Activated T-cell treated with anti-CD3 and anti-CD28 coated beads, Interleukin-2, amount 50 U/mL, for 4 hours (primary cell): ENCODE measurements at regions not wholly inside any gene's neighbourhood (a gene's known extent, or its start where the extent isn't known, plus 50 kb on each side); places are given as distances from the start of the nearest gene placed in this dataset.
"Not testable (repeated sequence)": the region's sequence is repeated elsewhere in the genome, so short reads cannot be mapped to it uniquely, and the experiment has no call there.

Source experiments
- ATAC-seq, 2 donors: fragments of 200-7000 bp; cut with Tn5 transposase; one replicate each; pipeline ENCODE4 v1.10.0; 2021
- DNase-seq: peaks from one replicate; pipeline ENCODE4 v3.0.0-alpha.2; 2020
- H3K27me3 Mint-ChIP-seq: one replicate; pipeline ENCODE4 v1.8.0; 2021; ENCODE audit warnings: low read depth, mixed read lengths
- H3K36me3 Mint-ChIP-seq: one replicate; pipeline ENCODE4 v1.8.0; 2022; ENCODE audit warnings: mixed read lengths; ENCODE audit not compliant: insufficient read depth
- H3K4me1 Mint-ChIP-seq: one replicate; pipeline ENCODE4 v1.8.0; 2021; ENCODE audit warnings: low read depth, mixed read lengths
- H3K4me3 Mint-ChIP-seq: one replicate; pipeline ENCODE4 v1.8.0; 2021; ENCODE audit warnings: mild to moderate bottlenecking, moderate library complexity, mixed read lengths
- H3K9me3 Mint-ChIP-seq: one replicate; pipeline ENCODE4 v1.8.0; 2021; ENCODE audit warnings: mixed read lengths

DNA sequence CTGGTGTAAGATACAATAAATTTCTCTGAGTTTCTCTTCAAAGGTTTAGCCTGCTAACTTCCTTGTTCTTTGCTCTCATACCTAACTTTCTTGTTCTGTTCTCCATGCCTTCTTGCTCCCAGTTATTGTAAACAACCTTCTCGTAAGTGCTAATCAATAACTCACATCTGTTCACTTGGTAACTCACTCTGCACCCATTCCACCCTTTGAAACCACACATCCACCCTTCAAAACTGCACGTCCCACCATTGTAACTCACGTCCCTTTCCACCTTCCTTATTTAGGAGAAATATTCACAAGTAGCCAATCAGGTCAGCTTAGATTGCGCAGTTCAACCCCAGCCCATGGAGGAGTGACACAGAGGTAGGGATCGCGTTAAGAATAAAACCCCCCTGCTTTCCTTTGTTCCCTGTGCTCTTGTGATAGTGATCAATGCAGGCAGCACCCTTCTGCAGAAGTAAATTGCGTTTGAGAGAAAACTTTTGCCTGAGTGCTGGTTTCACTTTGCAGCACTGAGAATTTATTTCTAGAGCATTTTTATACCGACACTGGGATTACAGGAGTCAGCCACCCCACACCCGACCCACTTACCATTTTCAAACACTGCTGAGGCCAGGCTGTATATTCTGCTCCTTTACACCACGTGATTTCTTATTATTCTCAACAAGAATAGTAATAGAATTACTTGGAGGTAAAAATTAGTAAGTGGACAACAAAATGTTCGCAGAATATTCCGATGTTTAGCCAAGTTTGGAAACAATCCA lies 789.2 kb upstream of the RGS18 start:
- DNase-seq (no peak), ATAC-seq (no peak)
- H3K36me3 Mint-ChIP-seq = no peaks in the 10 kb centered on the region
- H3K27me3 Mint-ChIP-seq = no peaks in the 10 kb centered on the region
- peaks cover 28% of the 10 kb centered on the region for H3K9me3 Mint-ChIP-seq
- no peak overlapping the region for H3K4me3 Mint-ChIP-seq
- H3K4me1 Mint-ChIP-seq = no peaks in the 10 kb centered on the region

DNA sequence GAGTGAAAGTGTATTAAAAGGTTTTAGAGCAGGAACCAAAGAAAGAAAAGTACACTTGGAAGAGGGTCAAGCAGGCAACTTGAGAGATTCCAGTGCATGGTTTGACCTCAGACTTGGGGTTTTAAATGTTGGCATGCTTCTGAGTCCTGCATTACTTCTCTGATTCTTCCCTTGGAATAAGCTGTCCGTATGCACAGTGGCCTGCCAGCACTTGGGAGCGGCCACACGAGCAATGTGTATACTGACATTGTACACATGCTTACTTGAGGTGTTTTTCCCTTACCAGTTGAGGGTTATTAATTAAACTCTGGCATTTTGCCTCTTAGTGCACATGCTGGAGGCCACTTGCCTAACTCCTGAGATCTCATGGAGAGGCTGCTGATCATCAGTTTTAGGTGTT lies 786.6 kb upstream of the RGS18 start:
- H3K27me3 Mint-ChIP-seq = no peaks in the 10 kb centered on the region
- no peak for ATAC-seq
- H3K9me3 Mint-ChIP-seq = peaks cover 24% of the 10 kb centered on the region

DNA sequence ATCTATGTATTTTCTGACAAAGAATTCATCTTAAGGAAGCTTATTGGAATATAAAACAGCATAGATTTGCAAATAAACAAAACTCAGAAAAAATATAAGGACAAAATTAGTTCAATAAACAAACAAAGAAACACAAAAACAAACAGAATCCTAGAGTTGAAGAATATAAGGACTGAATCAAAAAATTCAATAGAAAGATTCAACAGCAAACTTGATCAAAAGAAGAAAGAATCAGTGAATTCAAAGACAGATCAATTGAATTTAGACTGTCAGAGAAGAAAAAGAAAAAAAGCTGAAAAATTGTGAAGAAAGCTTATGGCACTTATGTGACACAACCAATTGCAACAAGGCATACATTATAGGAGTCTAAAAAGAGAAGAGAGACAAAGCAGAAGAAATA lies 770.0 kb upstream of the RGS18 start:
- no peaks in the 10 kb centered on the region for H3K4me1 Mint-ChIP-seq
- no peaks in the 10 kb centered on the region for H3K36me3 Mint-ChIP-seq
- peaks cover 26% of the 10 kb centered on the region for H3K9me3 Mint-ChIP-seq
- no peak overlapping the region for H3K4me3 Mint-ChIP-seq
- H3K27me3 Mint-ChIP-seq = no peaks in the 10 kb centered on the region
- ATAC-seq (no peak), DNase-seq (no peak)

More for the DNA sequence above, 786.6 kb upstream of the RGS18 start:
- no peaks in the 10 kb centered on the region for H3K4me1 Mint-ChIP-seq
- no peaks in the 10 kb centered on the region for H3K36me3 Mint-ChIP-seq
- H3K4me3 Mint-ChIP-seq = no peak overlapping the region
- no peak for DNase-seq

DNA sequence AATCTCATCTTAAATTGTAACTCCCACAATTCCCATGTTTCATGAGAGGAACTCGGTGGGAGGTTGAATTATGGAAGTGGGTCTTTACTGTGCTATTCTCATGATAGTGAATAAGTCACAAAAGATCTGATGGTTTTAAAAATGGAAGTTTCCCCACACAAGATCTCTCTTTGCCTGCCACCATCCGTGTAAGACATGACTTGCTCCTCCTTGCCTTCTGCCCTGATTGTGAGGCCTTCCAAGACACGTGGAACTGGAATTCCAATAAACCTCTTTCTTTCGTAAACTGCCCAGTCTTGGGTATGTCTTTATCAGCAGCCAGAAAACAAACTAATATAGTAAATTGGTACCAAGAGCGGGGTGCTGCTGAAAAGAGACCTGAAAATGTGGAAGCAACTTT lies 761.6 kb upstream of the RGS18 start:
- Mint-ChIP-seq H3K36me3 (no peaks in the 10 kb centered on the region), H3K27me3 (no peaks in the 10 kb centered on the region), H3K9me3 (peaks cover 26% of the 10 kb centered on the region), H3K4me3 (no peak overlapping the region), H3K4me1 (no peaks in the 10 kb centered on the region)
- ATAC-seq = no peak
- DNase-seq = no peak

DNA sequence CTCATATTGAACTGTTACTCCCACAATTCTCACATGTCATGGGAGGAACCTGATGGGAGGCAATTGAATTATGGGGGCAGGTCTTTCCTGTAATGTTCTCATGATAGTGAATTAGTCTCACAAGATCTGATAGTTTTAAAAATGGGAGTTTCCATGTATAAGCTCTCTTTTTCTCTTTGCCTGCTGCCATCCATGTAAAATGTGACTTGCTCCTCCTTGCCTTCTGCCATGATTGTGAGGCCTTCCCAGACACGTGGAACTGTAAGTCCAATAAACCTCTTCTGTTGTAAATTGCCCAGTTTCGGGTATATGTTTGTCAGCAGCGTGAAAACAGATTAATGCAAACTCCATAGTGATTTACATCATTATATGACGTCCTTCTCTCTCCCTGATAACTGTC lies 759.7 kb upstream of the RGS18 start:
- Mint-ChIP-seq H3K27me3 (no peaks in the 10 kb centered on the region), H3K36me3 (no peaks in the 10 kb centered on the region), H3K4me1 (no peaks in the 10 kb centered on the region), H3K4me3 (no peak overlapping the region), H3K9me3 (peaks cover 29% of the 10 kb centered on the region)
- ATAC-seq (no peak), DNase-seq (no peak)

DNA sequence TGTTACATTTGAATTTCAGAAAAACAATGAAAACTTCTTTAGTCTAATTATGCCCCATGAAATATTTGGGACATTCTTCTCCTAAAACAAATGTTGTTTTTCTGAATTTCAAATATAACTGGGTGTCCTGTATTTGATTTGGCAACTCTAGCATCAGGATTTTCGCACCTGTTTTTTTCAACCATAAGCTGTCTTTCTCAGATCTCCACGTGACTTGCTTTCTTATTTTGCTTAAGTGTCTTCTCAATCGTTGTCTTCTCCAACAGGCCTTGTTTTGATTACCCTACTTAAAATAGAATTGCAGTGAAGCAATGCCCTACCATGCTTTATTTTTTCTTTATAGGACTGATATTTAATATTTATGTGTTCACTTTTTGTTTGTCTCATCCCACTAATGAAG lies 752.8 kb upstream of the RGS18 start:
- no peaks in the 10 kb centered on the region for H3K36me3 Mint-ChIP-seq
- DNase-seq = no peak
- H3K4me1 Mint-ChIP-seq = no peaks in the 10 kb centered on the region
- no peak for ATAC-seq
- no peak overlapping the region for H3K4me3 Mint-ChIP-seq
- peaks cover 23% of the 10 kb centered on the region for H3K9me3 Mint-ChIP-seq
- no peaks in the 10 kb centered on the region for H3K27me3 Mint-ChIP-seq

DNA sequence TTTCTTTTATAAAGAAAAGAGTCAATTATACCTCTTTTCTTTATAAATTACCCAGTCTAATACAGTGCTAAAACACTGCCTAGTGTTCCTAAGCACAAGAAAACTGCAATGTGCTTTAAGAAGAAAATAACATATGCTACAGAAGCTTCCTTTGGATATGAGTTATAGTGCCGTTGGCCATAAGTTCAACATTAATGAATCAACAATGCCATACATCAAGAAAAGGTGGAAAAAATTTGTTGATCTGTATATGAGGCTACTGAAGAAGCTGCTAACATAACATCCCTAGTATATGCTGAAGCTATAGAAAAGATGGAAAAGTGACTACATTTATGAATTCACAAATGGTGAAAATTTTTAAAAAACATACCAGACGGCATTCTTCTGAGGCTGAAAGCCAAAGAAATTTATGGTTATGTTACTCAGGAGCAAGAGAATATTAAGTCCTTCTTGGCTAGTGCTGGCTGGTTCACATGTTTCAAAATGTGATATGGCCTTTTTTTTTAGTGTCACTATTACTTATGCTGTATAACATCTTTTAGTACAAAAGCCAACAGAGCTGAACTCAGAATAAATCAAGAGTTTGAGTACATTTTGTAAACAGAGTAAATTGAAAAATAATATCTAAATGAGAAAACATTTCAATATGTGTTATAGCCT lies 743.2 kb upstream of the RGS18 start:
- Mint-ChIP-seq H3K36me3 (no peaks in the 10 kb centered on the region), H3K9me3 (peaks cover 11% of the 10 kb centered on the region), H3K27me3 (no peaks in the 10 kb centered on the region), H3K4me3 (no peak overlapping the region), H3K4me1 (no peaks in the 10 kb centered on the region)
- DNase-seq (no peak), ATAC-seq (no peak)

DNA sequence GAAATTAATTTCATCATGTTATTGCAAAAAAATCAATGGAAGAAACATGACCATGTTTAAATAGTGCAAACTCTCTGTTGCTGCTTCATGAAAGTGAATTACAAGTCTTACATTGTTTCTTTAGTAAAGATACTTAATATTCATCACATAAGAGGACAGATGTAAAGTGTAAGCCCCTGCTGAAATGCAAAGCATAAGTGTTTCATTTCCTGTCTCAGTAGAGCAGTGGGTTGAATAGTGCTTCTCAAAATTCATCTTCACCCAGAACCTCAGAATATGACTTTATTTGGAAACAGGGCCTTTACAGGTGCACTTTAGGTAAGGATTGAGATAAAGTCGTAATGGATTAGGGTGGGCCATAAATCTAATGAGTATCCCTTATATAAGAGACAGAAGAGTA lies 738.4 kb upstream of the RGS18 start:
- ATAC-seq = no peak
- DNase-seq = no peak
- H3K9me3 Mint-ChIP-seq = peaks cover 12% of the 10 kb centered on the region
- no peaks in the 10 kb centered on the region for H3K27me3 Mint-ChIP-seq
- no peak overlapping the region for H3K4me3 Mint-ChIP-seq
- H3K36me3 Mint-ChIP-seq = no peaks in the 10 kb centered on the region
- no peaks in the 10 kb centered on the region for H3K4me1 Mint-ChIP-seq

DNA sequence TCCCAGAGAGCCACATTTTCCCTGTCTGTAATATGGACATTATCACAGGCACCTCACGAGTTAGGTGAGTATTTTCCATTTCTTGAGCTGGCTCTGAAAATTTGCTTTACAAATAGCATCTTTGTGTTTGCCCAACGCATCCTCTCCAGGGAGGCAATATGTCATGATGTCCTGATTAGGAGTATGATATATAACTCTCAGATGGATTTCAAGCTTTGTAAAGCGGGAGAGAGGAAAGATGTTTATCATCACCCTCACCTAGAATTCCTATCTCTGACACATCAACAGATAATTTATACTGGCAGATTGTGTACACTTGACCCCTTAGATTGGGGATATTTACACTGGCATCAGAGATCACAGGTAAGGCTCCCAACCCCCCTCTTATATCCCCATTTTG lies 730.7 kb upstream of the RGS18 start:
- Mint-ChIP-seq H3K36me3 (no peaks in the 10 kb centered on the region), H3K4me3 (no peak overlapping the region), H3K9me3 (peaks cover 9% of the 10 kb centered on the region), H3K4me1 (no peaks in the 10 kb centered on the region), H3K27me3 (no peaks in the 10 kb centered on the region)
- no peak for DNase-seq
- ATAC-seq = no peak

DNA sequence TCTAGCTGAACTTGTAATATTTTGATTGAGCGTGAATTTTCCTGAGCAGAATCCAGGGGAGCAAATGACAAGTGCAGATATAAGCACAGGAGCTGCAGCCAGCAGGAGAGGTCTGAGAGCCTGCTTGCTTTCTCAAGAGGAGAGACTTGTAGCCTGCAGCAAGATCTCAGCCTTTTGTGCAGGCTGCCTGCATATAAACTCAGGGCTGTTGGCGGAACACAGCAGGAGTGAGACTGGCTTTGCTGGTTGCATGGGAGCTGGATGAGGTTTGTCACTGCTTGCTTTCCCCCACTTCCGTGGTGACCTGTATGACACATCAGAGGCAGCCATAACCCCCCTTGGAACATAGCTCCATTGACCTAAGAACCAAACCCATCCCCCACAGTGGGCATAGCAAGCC lies 725.4 kb upstream of the RGS18 start:
- ATAC-seq (no peak), DNase-seq (no peak)
- Mint-ChIP-seq H3K4me1 (no peaks in the 10 kb centered on the region), H3K27me3 (no peaks in the 10 kb centered on the region), H3K36me3 (no peaks in the 10 kb centered on the region), H3K9me3 (peaks cover 26% of the 10 kb centered on the region), H3K4me3 (no peak overlapping the region)

DNA sequence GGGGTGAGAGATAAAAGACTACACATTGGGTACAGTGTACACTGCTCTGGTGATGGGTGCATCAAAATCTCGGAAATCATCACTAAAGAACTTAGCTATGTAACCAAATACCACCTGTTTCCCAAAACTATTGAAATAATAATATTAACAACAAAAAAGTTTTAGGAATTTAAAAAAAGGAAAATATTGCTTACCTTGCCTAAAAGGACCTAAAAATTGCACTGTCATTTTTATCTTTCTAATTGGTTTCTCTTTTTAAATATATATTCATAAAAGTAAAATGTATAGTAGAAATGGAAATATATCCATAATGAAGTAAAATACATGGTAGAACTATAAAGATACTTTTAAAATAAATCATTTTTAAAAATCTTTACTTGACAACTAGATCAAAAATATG lies 719.3 kb upstream of the RGS18 start:
- Mint-ChIP-seq H3K9me3 (peaks cover 39% of the 10 kb centered on the region), H3K27me3 (no peaks in the 10 kb centered on the region), H3K36me3 (no peaks in the 10 kb centered on the region), H3K4me1 (no peaks in the 10 kb centered on the region), H3K4me3 (no peak overlapping the region)
- no peak for DNase-seq
- no peak for ATAC-seq

DNA sequence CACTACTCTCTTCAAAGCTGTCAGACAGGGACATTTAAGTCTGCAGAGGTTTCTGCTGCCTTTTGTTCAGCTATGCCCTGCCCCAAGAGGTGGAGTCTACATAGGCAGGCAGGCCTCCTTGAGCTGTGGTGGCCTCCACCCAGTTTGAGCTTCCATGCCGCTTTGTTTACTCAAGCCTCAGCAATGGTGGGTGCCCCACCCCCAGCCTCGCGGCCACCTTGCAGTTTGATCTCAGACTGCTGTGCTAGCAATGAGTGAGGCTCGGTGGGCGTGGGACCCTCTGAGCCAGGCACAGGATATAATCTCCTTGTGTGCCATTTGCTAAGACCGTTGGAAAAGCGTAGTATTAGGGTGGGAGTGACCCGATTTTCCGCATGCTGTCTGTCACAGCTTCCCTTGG lies 710.0 kb upstream of the RGS18 start:
- ATAC-seq, H3K4me3 Mint-ChIP-seq, H3K36me3 Mint-ChIP-seq, H3K4me1 Mint-ChIP-seq, DNase-seq, H3K27me3 Mint-ChIP-seq: not testable (repeated sequence)
- peaks cover 20% of the 10 kb centered on the region for H3K9me3 Mint-ChIP-seq

DNA sequence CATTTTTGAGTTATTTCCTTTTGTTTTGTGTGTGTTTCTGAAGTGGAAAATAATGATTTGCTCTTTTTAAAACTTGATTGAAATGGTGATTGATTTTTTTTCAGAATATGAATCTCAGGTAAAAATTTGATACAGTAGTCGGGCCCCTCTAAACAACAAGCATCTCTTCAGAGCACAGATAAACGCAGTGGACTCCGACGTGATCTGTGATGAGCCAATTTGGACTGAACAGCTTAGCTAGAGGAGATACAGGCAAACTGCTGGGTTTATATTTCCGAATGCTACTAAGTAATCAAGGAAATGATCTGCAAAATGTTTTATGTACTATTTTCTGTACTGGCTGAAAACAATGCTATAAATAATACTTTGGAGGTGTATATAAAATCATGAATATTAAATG lies 705.7 kb upstream of the RGS18 start:
- H3K9me3 Mint-ChIP-seq = peaks cover 3% of the 10 kb centered on the region
- H3K4me1 Mint-ChIP-seq = no peaks in the 10 kb centered on the region
- no peaks in the 10 kb centered on the region for H3K27me3 Mint-ChIP-seq
- no peak for ATAC-seq
- H3K36me3 Mint-ChIP-seq = no peaks in the 10 kb centered on the region
- no peak overlapping the region for H3K4me3 Mint-ChIP-seq
- DNase-seq = no peak

DNA sequence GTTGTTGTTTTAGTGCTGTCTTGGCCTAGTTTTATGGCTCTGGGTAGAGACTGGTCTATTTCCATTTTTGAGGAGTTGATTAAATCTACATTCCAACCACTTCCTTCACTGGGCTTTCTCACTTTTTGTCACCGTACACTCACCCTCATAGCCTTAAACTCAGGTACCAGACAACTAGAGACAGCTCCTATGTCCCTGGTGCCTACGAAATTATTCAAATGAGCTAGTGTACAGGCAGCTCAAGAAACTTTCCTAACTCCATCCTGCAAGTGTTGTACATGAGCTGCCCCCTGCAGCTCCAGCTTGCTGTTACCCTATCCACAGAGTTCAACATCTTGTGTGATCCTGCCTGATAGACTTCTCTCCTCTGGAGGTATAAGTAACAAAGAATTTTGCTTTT lies 704.8 kb upstream of the RGS18 start:
- no peaks in the 10 kb centered on the region for H3K4me1 Mint-ChIP-seq
- H3K9me3 Mint-ChIP-seq = peaks cover 3% of the 10 kb centered on the region
- DNase-seq (no peak), ATAC-seq (no peak)
- no peaks in the 10 kb centered on the region for H3K27me3 Mint-ChIP-seq
- no peaks in the 10 kb centered on the region for H3K36me3 Mint-ChIP-seq
- no peak overlapping the region for H3K4me3 Mint-ChIP-seq

DNA sequence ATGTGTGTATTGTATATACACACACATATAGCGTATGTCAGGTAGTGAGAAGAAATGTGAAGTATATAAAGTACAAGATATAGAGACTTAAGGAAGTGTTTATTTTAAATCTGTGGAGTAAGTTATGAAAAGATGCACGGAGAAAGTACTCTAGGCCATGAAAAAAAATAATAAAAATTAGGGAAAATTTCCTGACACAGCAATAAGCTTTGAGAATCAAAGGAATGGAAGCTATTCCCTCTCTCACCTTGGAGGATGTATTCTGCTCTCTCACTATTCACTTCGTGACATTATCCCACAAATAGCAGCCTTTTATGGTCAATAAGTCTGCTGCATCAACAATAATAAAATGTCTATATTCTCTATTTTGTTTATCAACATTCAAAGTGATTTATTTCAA lies 700.4 kb upstream of the RGS18 start:
- H3K27me3 Mint-ChIP-seq = no peaks in the 10 kb centered on the region

More for the DNA sequence above, 700.4 kb upstream of the RGS18 start:
- Mint-ChIP-seq H3K4me1 (no peaks in the 10 kb centered on the region), H3K9me3 (no peaks in the 10 kb centered on the region), H3K4me3 (no peak overlapping the region), H3K36me3 (no peaks in the 10 kb centered on the region)
- DNase-seq (no peak), ATAC-seq (no peak)
